GM21526 (cell line): ENCODE measurements at regions not wholly inside any gene's neighbourhood (a gene's known extent, or its start where the extent isn't known, plus 50 kb on each side); places are given as distances from the start of the nearest gene placed in this dataset.

Experiments used
- ATAC-seq: cut with Tn5 transposase; IDR thresholded peaks from one replicate; pipeline ENCODE4 v1.9.1; 2021; ENCODE audit warnings: moderate library complexity; ENCODE audit not compliant: unreplicated experiment, low FRiP score

DNA sequence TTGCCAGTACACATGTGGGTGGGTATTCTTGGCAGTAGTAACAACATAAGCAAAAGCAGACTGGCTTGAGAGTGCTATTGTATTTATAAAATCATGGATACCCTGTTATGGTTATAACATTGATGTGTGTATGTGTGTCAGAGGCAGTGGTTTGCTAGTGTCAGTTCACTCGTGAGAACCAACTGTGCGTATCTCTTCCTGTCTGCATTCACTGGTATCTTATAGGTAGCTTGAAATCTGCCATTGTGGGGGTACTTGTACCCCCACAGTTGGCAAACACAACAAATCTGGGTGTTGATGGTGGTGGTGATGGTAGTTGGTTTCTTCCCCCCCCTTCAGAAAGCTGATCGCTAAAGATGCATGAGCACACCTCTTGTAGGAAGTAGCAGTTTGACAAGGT lies 355.8 kb upstream of the SATB1 start:
- no peak for ATAC-seq

- no peak for ATAC-seq
Measured at GRCh38 chr3:18779704-18780103, 354.6 kb upstream of the SATB1 start.

DNA sequence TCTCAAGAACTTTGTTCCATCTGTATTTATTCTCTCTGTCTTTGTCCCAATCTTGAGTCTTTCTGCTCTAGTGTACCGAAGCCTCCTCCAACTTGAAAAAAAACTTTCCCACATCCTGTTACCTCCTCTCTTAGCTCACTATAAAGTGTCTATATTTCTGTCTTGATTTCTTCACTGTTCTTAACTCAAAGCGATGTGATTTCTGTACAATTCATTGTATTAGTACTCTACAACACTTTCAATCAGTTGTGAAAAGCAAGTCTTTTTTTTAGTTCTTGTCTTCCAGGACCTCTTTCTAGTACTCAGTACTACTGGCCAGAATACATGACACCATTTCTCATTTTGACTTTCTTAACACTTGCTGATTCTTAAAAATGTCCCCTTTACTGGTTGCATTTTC lies 353.5 kb upstream of the SATB1 start:
- ATAC-seq: no peak

- ATAC-seq: no peak
Measured at GRCh38 chr3:18778094-18778493, 353.0 kb upstream of the SATB1 start.

GRCh38 chr3:18775501-18775900 lies 350.4 kb upstream of the SATB1 start:
- ATAC-seq: no peak

GRCh38 chr3:18774319-18775088 lies 349.4 kb upstream of the SATB1 start:
- no peak for ATAC-seq

GRCh38 chr3:18772699-18773305 lies 347.7 kb upstream of the SATB1 start:
- ATAC-seq: no peak

- no peak for ATAC-seq
Measured at GRCh38 chr3:18771931-18772330, 346.8 kb upstream of the SATB1 start.

DNA sequence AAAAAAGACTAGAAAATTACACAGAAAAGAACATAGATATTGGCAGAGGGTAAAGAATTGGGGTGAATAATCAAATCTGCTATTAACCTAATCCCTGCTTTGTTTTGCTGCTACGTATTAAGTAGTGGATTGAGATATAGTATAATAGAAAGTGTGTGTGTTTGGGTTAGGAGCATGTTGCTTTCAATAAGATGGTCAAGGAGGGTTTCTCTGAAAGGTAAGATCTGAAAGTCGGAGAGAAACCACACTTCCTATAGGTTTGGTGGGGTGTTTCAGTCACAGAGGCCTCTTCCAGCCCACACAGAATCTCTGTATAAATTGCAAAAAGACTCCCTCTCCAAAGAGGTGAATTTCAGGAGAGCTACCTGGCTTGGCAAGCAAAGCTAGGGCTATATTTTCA lies 345.7 kb upstream of the SATB1 start:
- ATAC-seq: no peak

- ATAC-seq: no peak
Measured at GRCh38 chr3:18767756-18768303, 342.7 kb upstream of the SATB1 start.

GRCh38 chr3:18766974-18767373 lies 341.8 kb upstream of the SATB1 start:
- ATAC-seq: no peak

GRCh38 chr3:18765662-18766061 lies 340.5 kb upstream of the SATB1 start:
- no peak for ATAC-seq

GRCh38 chr3:18765161-18765560 lies 340.0 kb upstream of the SATB1 start:
- no peak for ATAC-seq

DNA sequence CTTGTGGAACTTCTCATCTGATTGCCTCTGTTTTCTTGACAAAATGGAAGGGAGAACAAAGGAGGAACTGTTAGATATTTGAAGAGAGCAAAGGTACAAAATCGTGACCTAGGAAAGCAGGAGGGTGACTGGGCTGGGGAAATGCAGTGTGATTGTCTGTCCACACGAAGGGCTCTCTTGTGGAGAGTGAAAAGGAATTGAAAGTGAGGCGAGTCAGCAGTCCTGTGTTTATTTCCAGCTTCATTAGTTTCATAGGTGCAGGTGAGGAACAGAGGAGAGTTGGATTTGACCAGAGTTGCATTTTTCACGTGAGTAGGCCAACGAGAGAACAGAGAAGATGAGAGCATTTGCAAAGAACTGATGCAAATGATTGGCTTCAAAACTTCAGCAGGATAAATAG lies 336.4 kb upstream of the SATB1 start:
- no peak for ATAC-seq

- ATAC-seq: peak; percentile 94
Measured at GRCh38 chr3:18758047-18758704, 333.0 kb upstream of the SATB1 start.

GRCh38 chr3:18757476-18757875 lies 332.3 kb upstream of the SATB1 start:
- ATAC-seq: no peak

DNA sequence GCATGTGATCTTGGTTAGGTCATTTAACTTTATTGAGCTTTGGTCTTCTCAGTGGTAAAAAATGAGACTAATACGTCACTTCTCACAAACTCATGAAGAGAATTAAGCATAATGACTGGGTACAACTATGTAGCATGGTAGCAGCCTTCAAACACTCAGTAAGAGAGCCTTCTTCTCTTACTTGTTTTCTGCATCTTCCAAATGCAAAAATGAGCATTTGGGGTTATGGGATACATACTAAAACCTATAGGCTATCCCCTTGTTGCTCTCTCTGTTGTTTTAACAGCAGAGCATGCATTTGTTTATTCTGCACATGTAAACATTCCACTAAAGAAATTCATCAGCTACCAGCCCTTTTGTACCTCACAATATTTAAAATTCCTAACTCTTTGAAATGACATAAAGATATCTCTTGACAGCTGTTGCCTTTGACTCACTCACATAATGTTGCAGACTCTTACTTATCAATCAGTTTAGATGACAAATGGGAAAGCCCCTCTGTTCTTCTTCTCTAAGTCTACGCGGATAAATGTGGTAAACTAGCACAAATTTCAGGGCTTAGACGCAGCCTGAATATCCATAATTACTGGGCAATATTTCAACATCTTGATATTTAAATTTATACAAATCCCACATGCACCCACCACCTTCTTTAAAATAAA lies 327.3 kb upstream of the SATB1 start:
- no peak for ATAC-seq

- ATAC-seq: no peak
Measured at GRCh38 chr3:18751514-18751913, 326.4 kb upstream of the SATB1 start.

- no peak for ATAC-seq
Measured at GRCh38 chr3:18747383-18747782, 322.2 kb upstream of the SATB1 start.

DNA sequence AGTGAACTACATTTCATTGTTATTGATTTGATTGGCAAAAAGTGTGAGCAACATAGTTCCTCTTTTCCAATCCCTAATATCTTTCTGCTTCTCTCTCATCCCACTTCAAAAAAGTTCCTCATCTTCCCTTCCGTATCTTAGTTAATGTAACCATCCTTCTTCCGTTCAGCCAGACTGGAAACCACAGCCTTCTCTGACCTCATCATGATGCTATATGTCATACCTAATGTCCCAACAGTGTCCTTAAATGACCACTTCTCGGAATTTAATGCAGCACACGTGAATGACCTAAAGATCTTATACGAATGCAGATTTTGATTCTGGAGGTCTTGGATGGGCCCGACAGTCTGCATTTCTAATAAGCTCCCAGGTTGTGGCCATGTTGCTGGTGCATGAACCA lies 320.3 kb upstream of the SATB1 start:
- no peak for ATAC-seq

DNA sequence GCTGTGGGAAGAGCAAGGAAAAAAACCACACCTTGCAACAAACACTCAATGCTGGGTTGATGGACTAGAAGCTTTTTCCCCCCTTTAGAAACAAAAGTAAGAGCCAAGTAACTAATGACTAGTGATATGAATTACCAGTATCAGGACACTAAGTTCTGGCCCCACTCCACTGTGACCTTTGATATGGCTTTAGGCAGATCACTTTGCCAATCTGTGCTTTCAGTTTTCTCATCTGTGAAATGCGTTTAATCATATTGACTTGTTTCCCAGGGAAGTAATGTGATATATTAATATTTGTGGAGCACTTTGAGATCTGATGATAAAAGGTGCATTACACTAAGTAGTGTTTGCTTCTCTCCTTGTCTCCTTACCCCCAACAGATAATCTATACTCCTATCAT lies 319.3 kb upstream of the SATB1 start:
- no peak for ATAC-seq
